Left ventricle myocardium inferior (tissue), 1 donor: ENCODE measurements at regions not wholly inside any gene's neighbourhood (a gene's known extent, or its start where the extent isn't known, plus 50 kb on each side); places are given as distances from the start of the nearest gene placed in this dataset.
"Not testable (repeated sequence)": the region's sequence is repeated elsewhere in the genome, so short reads cannot be mapped to it uniquely, and the experiment has no call there.

Source experiments
- DNase-seq: peaks from one replicate; pipeline ENCODE4 v3.0.0-alpha.2; 2020
- H3K27ac ChIP-seq: fragments of 200-600 bp; replicated peaks from 2 replicates; pipeline ENCODE4 v1.8.0; 2021
- H3K27me3 ChIP-seq: fragments of 200-600 bp; 2 replicates; pipeline ENCODE4 v1.8.0; 2021; ENCODE audit warnings: low read depth
- H3K36me3 ChIP-seq: fragments of 200-600 bp; 2 replicates; pipeline ENCODE4 v1.8.0; 2021
- H3K4me1 ChIP-seq: fragments of 200-600 bp; 2 replicates; pipeline ENCODE4 v1.8.0; 2021
- H3K4me3 ChIP-seq: fragments of 200-600 bp; 2 replicates; pipeline ENCODE4 v1.8.0; 2021; ENCODE audit warnings: mild to moderate bottlenecking, moderate library complexity
- H3K9me3 ChIP-seq: fragments of 200-600 bp; replicated peaks from 2 replicates; pipeline ENCODE4 v1.8.0; 2021
- CTCF ChIP-seq: fragments of 200-600 bp; IDR thresholded peaks from 2 replicates; pipeline ENCODE4 v1.8.0; 2021; ENCODE audit warnings: antibody characterized with exemption, mild to moderate bottlenecking, borderline replicate concordance
- intact Hi-C: fragments of 100-400 bp; cut with micrococcal nuclease; formaldehyde crosslinking; loops from one replicate; pipeline ENCODE4 v1.11.0; 2022
- donor health status: DM: no; HTN: yes; CAD: no; lungs with severe emphysema.

DNA sequence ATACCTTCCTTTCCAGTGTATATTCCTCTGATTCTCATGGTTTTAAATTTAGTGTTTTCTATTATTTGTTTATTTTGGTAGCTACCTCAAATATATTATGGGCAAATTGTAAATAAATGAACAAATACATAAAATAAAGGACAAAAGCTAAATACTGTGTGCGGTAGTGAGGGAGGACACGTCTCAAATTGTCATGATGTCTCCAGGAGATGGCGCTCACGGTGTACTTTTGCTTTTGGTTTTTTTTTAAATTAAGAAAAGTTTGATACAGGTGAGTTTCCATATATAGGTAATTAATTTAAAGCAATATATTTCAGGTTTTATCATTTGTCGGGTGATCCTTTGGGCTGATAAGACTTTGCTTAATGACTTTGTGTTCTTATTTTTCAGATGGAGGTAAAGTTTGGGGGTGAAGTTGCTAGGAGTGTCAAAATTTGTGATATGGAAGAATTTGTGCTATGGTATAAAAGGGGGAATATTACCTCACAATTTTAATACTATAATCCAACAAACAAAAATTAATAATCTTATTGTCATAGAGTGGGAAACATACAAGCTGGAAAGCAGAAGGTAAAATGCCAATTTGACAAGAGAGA lies 68.4 kb upstream of the TMEM229A start:
- Histone ChIP-seq H3K27me3 (no peaks in the 10 kb centered on the region), H3K4me3 (no peak overlapping the region), H3K4me1 (no peaks in the 10 kb centered on the region), H3K36me3 (no peaks in the 10 kb centered on the region), H3K9me3 (peaks cover 8% of the 10 kb centered on the region), H3K27ac (no peak overlapping the region)
- TF ChIP-seq CTCF = peak; percentile 27
- intact Hi-C loops = no loop called here
- DNase-seq = no peak

GRCh38 chr7:124100190-124100589 lies 67.3 kb upstream of the TMEM229A start:
- TF ChIP-seq CTCF = no peak
- Histone ChIP-seq H3K9me3 (peaks cover 8% of the 10 kb centered on the region), H3K4me1 (no peaks in the 10 kb centered on the region), H3K4me3 (no peak overlapping the region), H3K27me3 (no peaks in the 10 kb centered on the region), H3K27ac (no peak overlapping the region), H3K36me3 (no peaks in the 10 kb centered on the region)
- intact Hi-C loops = no loop called here
- DNase-seq = no peak

GRCh38 chr7:124099585-124099984 lies 66.7 kb upstream of the TMEM229A start:
- DNase-seq, H3K27me3 ChIP-seq, H3K4me1 ChIP-seq, H3K4me3 ChIP-seq, H3K36me3 ChIP-seq, H3K9me3 ChIP-seq, intact Hi-C loops, H3K27ac ChIP-seq: not testable (repeated sequence)

DNA sequence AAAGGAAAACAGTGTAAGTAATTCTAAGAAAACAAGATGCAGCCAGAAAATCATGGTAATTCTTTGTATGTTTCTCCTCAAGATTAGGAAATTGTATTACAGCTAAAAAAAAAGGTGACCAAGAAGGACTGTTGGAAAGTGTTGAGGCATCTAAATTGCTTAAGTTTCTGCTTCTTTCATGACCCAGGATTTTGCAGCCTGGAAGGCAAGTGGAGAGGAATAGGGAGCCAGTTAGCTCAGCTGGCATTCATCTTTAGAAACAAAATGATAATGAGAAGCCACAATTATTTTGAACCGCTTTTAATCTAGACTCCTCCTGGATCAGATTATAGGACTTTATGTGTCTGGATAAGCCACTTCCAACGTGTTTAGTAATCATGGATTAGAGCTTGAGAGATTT lies 56.8 kb upstream of the TMEM229A start:
- no peaks in the 10 kb centered on the region for H3K27me3 ChIP-seq
- intact Hi-C loops = no loop called here
- peaks cover 8% of the 10 kb centered on the region for H3K4me1 ChIP-seq
- no peak for DNase-seq
- no peak for TF ChIP-seq CTCF
- H3K36me3 ChIP-seq = no peaks in the 10 kb centered on the region
- no peak overlapping the region for H3K4me3 ChIP-seq
- H3K9me3 ChIP-seq = no peaks in the 10 kb centered on the region
- H3K27ac ChIP-seq = no peak overlapping the region

GRCh38 chr7:124088590-124088989 lies 55.7 kb upstream of the TMEM229A start:
- no peak for DNase-seq
- no peaks in the 10 kb centered on the region for H3K9me3 ChIP-seq
- intact Hi-C loops = no loop called here
- H3K4me3 ChIP-seq = no peak overlapping the region
- TF ChIP-seq CTCF = no peak
- no peak overlapping the region for H3K27ac ChIP-seq
- no peaks in the 10 kb centered on the region for H3K27me3 ChIP-seq
- no peaks in the 10 kb centered on the region for H3K36me3 ChIP-seq
- peaks cover 18% of the 10 kb centered on the region for H3K4me1 ChIP-seq

DNA sequence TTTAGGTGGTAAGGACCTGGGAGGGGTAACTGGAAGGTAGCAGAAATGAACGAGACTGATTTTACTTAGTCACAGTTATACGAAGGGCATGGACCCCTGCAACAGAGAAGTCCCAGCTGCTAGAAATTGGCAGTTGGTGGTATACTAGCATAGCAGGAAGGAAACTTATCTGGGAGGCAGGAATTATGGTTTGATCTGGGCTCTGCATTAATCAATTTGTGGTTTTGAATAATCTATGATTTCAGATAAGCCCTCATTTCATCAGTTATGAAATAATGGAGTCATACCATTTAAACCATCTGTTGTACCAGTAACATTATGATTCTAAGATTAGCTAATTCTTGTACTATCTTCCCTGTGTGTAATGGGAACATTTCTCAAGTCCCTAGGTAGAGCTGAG lies 54.0 kb upstream of the TMEM229A start:
- intact Hi-C loops = no loop called here
- TF ChIP-seq CTCF = no peak
- Histone ChIP-seq H3K36me3 (no peaks in the 10 kb centered on the region), H3K27me3 (no peaks in the 10 kb centered on the region), H3K4me3 (no peak overlapping the region), H3K4me1 (peaks cover 19% of the 10 kb centered on the region), H3K27ac (no peak overlapping the region), H3K9me3 (no peaks in the 10 kb centered on the region)
- DNase-seq = no peak
